CD4-positive, alpha-beta T cell treated with Interleukin-17A for 4 hours (primary cell): ENCODE measurements at regions not wholly inside any gene's neighbourhood (a gene's known extent, or its start where the extent isn't known, plus 50 kb on each side); places are given as distances from the start of the nearest gene placed in this dataset.
"Not testable (repeated sequence)": the region's sequence is repeated elsewhere in the genome, so short reads cannot be mapped to it uniquely, and the experiment has no call there.

Experiments used
- DNase-seq: peaks from one replicate; pipeline ENCODE4 v3.0.0-alpha.2; 2020; ENCODE audit warnings: mixed read lengths

DNA sequence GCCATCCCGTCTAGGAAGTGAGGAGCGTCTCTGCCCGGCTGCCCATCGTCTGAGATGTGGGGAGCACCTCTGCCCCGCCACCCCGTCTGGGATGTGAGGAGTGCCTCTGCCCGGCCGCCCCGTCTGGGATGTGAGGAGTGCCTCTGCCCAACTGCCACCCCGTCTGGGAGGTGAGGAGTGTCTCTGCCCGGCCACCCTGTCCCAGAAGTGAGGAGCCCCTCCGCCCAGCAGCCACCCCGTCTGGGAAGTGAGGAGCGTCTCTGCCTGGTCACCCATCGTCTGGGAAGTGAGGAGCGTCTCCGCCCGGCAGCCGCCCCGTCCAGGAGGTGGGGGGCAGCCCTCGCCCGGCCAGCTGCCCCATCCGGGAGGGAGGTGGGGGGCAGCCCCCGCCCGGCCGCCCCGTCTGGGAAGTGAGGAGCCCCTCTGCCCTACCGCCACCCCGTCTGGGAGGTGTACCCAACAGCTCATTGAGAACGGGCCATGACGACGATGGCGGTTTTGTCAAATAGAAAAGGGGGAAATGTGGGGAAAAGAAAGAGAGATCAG is 474.9 kb downstream of the IRS2 start:
- DNase-seq = not testable (repeated sequence)

DNA sequence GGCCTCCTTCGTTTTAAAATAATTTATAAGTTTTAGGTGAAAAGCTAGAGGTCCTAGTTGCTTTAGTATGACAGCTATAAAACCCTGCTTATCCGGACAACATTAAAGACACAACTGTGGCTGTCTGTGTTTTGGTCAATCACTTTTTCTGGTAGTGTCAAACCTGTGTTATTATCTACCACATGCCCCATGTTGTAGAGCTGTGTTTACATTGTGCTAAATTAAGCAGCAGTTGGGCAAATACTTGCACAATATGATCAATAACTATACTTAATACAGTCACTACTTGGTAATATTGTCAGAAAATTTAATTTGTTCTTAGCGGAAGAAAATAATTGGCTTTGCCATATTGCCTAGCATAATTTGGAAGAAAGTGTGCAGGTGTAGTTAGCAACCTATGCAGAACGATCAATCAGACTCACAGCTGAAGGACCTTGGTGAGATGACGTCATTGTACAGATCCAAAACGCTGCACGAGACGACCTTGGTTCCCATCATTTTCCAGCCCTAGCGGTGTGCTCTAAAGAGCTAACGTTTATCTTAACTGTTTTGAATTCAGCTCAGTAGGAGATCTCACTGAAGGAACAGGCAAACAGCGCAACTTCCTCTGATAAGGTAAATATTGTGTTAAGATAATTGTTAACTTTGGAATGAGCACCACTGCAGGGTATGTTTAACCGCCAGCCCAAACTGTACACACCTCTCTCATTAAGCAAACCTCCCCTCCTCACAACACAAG is 476.6 kb downstream of the IRS2 start:
- DNase-seq = no peak

GRCh38 chr13:109307027-109307426 is 479.4 kb downstream of the IRS2 start:
- no peak for DNase-seq

- no peak for DNase-seq
Measured at GRCh38 chr13:109301726-109302125, 484.7 kb downstream of the IRS2 start.

DNA sequence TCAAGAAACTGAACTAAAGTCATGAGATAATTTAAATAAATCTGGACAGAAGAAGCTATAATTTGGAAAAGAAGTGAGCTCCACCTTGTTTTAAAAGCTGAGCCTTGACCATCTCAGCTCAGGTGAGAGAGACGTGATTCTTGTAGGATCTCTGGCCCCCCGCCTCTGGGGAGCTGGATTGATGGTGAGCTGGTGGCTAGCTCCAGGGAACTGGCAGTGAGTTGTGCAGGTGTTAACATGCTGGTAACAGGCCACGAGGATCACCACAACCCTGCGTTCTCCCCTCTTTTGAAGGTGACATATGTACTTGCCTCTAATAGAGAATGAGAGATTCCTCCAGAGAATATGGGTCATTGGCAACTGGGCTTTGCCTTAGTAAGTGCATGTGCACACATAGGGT is 485.1 kb downstream of the IRS2 start:
- no peak for DNase-seq

GRCh38 chr13:109297628-109298027 is 488.8 kb downstream of the IRS2 start:
- DNase-seq = no peak

GRCh38 chr13:109293166-109293565 is 493.2 kb downstream of the IRS2 start:
- no peak for DNase-seq

DNA sequence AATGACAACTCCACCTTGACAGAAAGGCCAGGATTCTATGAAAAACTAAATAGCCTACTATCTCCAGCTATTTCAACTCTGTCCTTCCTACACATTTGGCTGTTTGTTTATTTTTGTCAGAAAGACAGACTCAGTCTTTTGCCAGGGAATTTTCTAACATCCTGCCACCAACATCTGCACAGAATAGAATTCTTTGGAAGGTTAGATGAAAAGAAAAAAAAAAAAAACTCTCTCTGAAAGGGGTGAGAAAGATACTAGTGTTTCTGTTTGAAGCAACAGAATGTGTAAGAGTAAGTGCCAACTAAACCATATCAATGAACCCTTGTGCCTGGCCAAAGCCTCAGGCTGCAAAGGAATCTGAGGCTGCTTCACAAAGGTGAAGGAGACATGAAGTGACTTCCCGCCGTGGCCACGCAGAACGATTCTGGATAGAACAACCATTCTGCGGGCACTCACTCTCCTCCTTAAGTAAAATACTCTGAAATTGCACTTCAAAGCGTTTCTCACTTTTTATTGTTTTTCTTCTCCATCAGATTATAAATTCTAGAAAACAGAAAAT is 498.2 kb downstream of the IRS2 start:
- DNase-seq = no peak

DNA sequence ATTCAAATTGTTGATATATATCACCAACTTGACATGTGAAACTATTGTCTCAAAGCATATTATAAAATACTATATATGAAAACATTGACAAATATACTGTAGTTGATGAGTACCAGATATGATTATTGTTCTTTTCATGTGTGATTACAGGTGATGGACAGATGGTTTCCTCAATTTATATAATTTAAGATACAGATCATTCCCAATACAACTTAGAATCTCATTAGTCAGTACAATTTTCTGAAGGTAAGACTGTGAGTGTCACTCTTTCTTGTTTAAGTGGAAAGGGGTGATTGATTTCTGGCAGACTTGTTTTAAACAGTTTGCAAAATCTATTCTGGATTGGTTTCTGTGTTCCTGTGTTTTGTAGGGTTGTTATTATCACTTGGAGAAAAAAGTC is 498.8 kb downstream of the IRS2 start:
- DNase-seq = no peak

GRCh38 chr13:109285586-109285985 is 500.8 kb downstream of the IRS2 start:
- no peak for DNase-seq

DNA sequence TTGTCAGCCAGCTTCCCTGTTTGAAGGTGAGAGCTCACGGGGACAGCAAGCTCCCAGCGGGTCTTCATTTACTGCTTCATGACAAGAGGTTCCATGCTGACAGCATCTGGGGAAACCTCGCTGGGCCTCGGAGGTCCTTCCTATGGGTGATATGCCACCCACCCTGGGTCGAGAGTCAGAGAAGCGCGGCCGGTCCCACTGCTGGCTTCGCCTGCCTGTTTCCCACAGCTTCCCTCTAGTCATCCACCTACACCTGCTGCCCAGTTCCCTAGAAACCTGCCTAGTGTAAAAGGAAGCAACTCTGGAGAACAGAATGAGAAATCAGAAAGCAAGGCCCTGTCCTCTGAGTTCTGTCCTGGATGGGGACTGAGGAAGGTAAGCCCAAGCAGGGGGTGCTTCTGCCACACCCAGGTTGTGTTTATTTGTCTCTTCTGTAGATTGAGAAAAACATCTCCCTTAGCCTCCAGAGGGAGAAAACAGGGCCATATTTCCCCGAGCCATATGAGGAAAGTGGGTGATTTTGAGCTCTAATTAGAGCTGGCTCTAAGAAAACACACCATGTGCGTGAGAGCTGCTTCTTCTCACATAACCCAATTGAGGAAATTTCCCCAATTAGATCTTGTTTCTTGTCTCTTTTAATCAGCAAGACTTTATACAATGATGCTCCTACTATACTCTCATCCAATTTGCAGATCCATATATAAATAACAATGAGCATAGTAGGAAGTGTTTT is 504.3 kb downstream of the IRS2 start:
- no peak for DNase-seq

- DNase-seq = no peak
Measured at GRCh38 chr13:109281017-109281902, 505.1 kb downstream of the IRS2 start.

DNA sequence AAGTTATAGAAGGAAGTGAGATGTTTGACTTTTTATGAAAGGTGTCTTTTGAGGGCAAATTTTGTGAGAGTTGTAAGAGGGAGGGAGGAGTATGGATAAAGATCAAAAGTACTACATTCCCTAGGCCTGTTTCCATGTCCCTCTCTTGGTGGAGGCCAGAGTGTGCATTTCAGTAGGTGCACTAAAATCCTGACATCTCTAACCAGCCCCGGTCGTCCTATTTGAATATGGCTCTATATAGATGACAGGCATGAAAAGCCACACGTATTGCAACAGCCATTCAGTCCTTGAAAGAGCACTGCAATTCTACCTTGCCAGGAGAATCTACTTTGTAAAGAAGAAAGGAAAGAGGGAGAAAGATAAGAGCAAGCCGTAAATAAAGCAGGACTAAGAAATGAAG is 510.1 kb downstream of the IRS2 start:
- DNase-seq = no peak

GRCh38 chr13:109275852-109276251 is 510.5 kb downstream of the IRS2 start:
- no peak for DNase-seq

- DNase-seq = no peak
Measured at GRCh38 chr13:109275139-109275745, 511.1 kb downstream of the IRS2 start.

GRCh38 chr13:109274188-109274821 is 512.1 kb downstream of the IRS2 start:
- no peak for DNase-seq

DNA sequence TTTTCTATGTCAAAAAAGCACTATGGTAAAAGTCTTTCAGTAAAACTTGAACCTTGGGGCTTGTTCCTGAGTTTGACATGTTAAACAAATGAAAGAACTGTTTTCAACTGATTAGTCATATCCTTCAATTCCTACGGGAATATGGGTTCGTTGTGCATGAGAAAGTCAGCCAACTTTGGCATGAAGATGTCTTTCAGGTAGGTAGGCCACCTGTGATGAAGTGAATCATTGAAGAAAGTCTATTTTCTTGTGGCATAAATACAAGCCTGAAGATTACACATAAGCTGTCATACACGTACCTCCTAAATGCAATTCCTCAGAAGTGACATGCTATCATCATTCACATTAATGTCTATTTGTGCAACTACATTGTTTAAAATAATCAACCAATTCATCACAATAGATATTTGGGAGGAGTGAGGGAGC is 513.0 kb downstream of the IRS2 start:
- DNase-seq = no peak

- no peak for DNase-seq
Measured at GRCh38 chr13:109272595-109273325, 513.6 kb downstream of the IRS2 start.

GRCh38 chr13:109271555-109272541 is 514.5 kb downstream of the IRS2 start:
- no peak for DNase-seq

- DNase-seq = no peak
Measured at GRCh38 chr13:109271061-109271460, 515.3 kb downstream of the IRS2 start.
